Central memory CD8-positive, alpha-beta T cell (primary cell): ENCODE measurements at regions not wholly inside any gene's neighbourhood (a gene's known extent, or its start where the extent isn't known, plus 50 kb on each side); places are given as distances from the start of the nearest gene placed in this dataset.

Experiments used
- ATAC-seq: fragments of 150-1000 bp; cut with Tn5 transposase; replicated peaks from 2 replicates; pipeline ENCODE4 v1.10.0; 2022; ENCODE audit warnings: mild to moderate bottlenecking, moderate FRiP score, moderate number of reproducible peaks; ENCODE audit not compliant: poor library complexity, severe bottlenecking; ENCODE audit errors: extremely low read depth
- DNase-seq, 2 donors: peaks; one replicate each; pipeline ENCODE4 v3.0.0; 2021; ENCODE audit warnings: low spot score in 2 of 2
- H3K27ac Mint-ChIP-seq: one replicate; pipeline ENCODE4 v1.8.0; 2022; ENCODE audit warnings: low read depth, mild to moderate bottlenecking, moderate library complexity, mixed read lengths
- H3K27me3 Mint-ChIP-seq: one replicate; pipeline ENCODE4 v1.8.0; 2022; ENCODE audit warnings: mixed read lengths
- H3K36me3 Mint-ChIP-seq: one replicate; pipeline ENCODE4 v1.8.0; 2022; ENCODE audit warnings: mild to moderate bottlenecking, moderate library complexity, mixed read lengths; ENCODE audit not compliant: insufficient read depth
- H3K4me1 Mint-ChIP-seq: one replicate; pipeline ENCODE4 v1.8.0; 2022; ENCODE audit warnings: mixed read lengths
- H3K4me3 Mint-ChIP-seq: one replicate; pipeline ENCODE4 v1.8.0; 2022; ENCODE audit warnings: mild to moderate bottlenecking, moderate library complexity, mixed read lengths
- H3K9me3 Mint-ChIP-seq: one replicate; pipeline ENCODE4 v1.8.0; 2022; ENCODE audit warnings: mixed read lengths

DNA sequence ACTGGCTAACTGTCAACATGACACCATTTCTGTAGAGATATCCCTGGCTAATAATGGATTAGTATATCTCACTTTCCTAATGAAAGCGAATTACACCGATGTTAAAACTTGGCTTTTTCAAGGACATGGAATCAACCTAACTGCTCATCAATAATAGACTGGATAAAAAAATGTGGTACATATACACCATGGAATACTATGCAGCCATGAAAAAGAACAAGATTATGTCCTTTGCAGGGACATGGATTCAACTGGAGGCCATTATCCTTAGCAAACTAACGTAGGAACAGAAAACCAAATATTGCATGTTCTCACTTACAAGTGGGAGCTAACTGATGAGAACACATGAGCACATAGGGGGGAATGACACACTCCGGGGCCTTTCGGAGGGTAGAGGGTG is 62.6 kb downstream of the ZIC1 start:
- DNase-seq (no peak), ATAC-seq (no peak)
- H3K27ac Mint-ChIP-seq = no peak overlapping the region
- no peaks in the 10 kb centered on the region for H3K36me3 Mint-ChIP-seq
- H3K4me3 Mint-ChIP-seq = no peak overlapping the region
- no peaks in the 10 kb centered on the region for H3K9me3 Mint-ChIP-seq
- H3K4me1 Mint-ChIP-seq = no peaks in the 10 kb centered on the region
- H3K27me3 Mint-ChIP-seq = no peaks in the 10 kb centered on the region

DNA sequence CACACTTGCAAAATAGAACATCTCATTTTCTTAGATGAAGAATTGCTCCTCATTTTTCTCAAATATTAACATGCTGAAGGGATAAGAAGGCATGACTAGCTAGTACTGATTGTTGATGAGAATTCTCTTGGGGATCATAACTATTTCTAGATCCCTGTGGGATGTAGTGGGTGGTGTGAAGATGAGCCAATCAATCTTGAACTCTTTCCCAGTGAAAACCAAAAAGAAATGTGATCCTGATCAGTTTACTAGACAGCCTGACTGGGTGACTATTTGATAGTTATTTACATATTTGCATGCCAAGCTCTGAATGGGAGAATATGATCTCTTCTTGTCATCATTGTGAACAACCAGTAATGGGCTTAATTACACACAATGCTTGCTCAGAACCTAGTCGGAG is 63.7 kb downstream of the ZIC1 start:
- Mint-ChIP-seq H3K27me3 (no peaks in the 10 kb centered on the region), H3K9me3 (no peaks in the 10 kb centered on the region), H3K4me1 (no peaks in the 10 kb centered on the region), H3K4me3 (no peak overlapping the region), H3K36me3 (no peaks in the 10 kb centered on the region), H3K27ac (no peak overlapping the region)
- no peak for ATAC-seq
- no peak for DNase-seq

DNA sequence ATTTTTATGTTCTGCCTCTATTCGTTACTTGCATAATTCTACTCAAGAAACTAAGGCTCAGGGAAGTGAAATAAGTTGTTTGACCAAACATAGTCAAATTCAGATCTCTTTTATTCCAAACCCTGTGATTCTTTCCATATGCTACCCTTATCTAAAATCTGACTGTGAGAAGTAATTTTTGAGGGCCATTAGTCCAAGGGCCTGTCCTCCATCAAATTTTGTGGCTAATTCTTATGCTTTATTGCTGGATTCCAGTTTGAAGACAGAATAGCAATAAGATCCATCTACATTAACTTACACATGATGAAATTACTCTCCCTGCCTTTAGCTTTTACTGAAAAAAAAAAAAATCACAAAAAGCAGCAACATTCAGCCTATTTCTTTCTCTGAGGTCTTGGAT is 74.0 kb downstream of the ZIC1 start:
- Mint-ChIP-seq H3K4me3 (no peak overlapping the region), H3K27ac (no peak overlapping the region), H3K27me3 (no peaks in the 10 kb centered on the region), H3K36me3 (no peaks in the 10 kb centered on the region), H3K9me3 (peaks cover 11% of the 10 kb centered on the region), H3K4me1 (no peaks in the 10 kb centered on the region)
- DNase-seq (no peak), ATAC-seq (no peak)

GRCh38 chr3:147483578-147483977 is 74.4 kb downstream of the ZIC1 start:
- Mint-ChIP-seq H3K4me1 (no peaks in the 10 kb centered on the region), H3K4me3 (no peak overlapping the region), H3K36me3 (no peaks in the 10 kb centered on the region), H3K27me3 (no peaks in the 10 kb centered on the region), H3K27ac (no peak overlapping the region), H3K9me3 (peaks cover 11% of the 10 kb centered on the region)
- DNase-seq (no peak), ATAC-seq (no peak)

DNA sequence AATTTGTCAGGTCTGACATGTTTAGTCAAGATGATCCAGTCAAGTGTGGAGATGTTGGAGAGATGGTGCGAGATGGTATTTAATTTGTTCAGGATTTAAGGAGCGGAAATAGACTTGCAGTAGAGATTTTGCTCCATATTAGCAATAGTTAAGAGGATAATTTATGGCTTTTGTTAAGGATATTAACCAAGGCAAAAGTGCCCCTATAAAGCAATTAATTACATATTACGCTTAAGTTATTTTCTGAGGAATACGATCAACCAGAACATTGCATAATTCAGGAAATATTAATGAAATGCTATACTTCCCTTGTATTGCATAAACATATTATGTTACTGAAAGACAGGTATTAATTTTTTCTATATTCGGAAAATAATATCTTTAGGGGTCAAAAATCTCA is 83.9 kb downstream of the ZIC1 start:
- Mint-ChIP-seq H3K9me3 (peaks cover 9% of the 10 kb centered on the region), H3K36me3 (no peaks in the 10 kb centered on the region), H3K4me3 (no peak overlapping the region), H3K4me1 (no peaks in the 10 kb centered on the region), H3K27me3 (no peaks in the 10 kb centered on the region), H3K27ac (no peak overlapping the region)
- DNase-seq (no peak), ATAC-seq (no peak)

- no peak overlapping the region for H3K27ac Mint-ChIP-seq
- no peaks in the 10 kb centered on the region for H3K36me3 Mint-ChIP-seq
- no peak overlapping the region for H3K4me3 Mint-ChIP-seq
- no peak for ATAC-seq
- no peaks in the 10 kb centered on the region for H3K4me1 Mint-ChIP-seq
- DNase-seq = no peak
- no peaks in the 10 kb centered on the region for H3K27me3 Mint-ChIP-seq
- H3K9me3 Mint-ChIP-seq = peaks cover 9% of the 10 kb centered on the region
Measured at GRCh38 chr3:147493666-147494065, 84.5 kb downstream of the ZIC1 start.

DNA sequence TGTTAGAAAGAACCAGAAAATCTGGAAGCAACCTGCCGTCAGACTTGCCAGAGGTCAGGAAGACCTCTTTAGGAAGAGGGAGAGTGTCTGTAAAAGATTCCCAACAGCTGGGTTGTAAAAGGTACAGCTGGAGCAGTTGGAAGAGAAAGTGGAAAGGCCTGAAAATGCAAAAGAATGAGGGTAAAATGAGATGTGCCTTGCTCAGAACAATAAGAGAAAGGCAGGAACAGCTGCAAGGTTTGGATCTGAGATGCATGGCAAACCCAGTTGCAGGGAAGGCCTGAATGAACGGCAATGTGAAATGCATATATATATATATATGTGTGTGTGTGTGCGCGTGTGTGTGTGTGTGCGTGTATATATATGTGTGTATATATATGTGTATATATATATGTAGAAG is 88.1 kb downstream of the ZIC1 start:
- H3K9me3 Mint-ChIP-seq = peaks cover 10% of the 10 kb centered on the region
- no peak overlapping the region for H3K27ac Mint-ChIP-seq
- DNase-seq (no peak), ATAC-seq (no peak)
- no peaks in the 10 kb centered on the region for H3K4me1 Mint-ChIP-seq
- no peaks in the 10 kb centered on the region for H3K36me3 Mint-ChIP-seq
- no peaks in the 10 kb centered on the region for H3K27me3 Mint-ChIP-seq
- no peak overlapping the region for H3K4me3 Mint-ChIP-seq

- DNase-seq (no peak), ATAC-seq (no peak)
- Mint-ChIP-seq H3K27ac (no peak overlapping the region), H3K9me3 (no peaks in the 10 kb centered on the region), H3K4me1 (no peaks in the 10 kb centered on the region), H3K36me3 (no peaks in the 10 kb centered on the region), H3K4me3 (no peak overlapping the region), H3K27me3 (no peaks in the 10 kb centered on the region)
Measured at GRCh38 chr3:147507638-147508286, 98.6 kb downstream of the ZIC1 start.

GRCh38 chr3:147509448-147509847 is 100.3 kb downstream of the ZIC1 start:
- Mint-ChIP-seq H3K4me3 (no peak overlapping the region), H3K9me3 (no peaks in the 10 kb centered on the region), H3K36me3 (no peaks in the 10 kb centered on the region), H3K4me1 (no peaks in the 10 kb centered on the region), H3K27me3 (no peaks in the 10 kb centered on the region), H3K27ac (no peak overlapping the region)
- DNase-seq = no peak
- no peak for ATAC-seq

GRCh38 chr3:147513785-147514184 is 104.6 kb downstream of the ZIC1 start:
- peaks cover 6% of the 10 kb centered on the region for H3K9me3 Mint-ChIP-seq
- H3K27ac Mint-ChIP-seq = no peak overlapping the region
- H3K4me3 Mint-ChIP-seq = no peak overlapping the region
- H3K36me3 Mint-ChIP-seq = no peaks in the 10 kb centered on the region
- H3K27me3 Mint-ChIP-seq = no peaks in the 10 kb centered on the region
- ATAC-seq (no peak), DNase-seq (no peak)
- no peaks in the 10 kb centered on the region for H3K4me1 Mint-ChIP-seq

- no peak overlapping the region for H3K27ac Mint-ChIP-seq
- H3K9me3 Mint-ChIP-seq = peaks cover 6% of the 10 kb centered on the region
- H3K36me3 Mint-ChIP-seq = no peaks in the 10 kb centered on the region
- no peak for ATAC-seq
- no peak overlapping the region for H3K4me3 Mint-ChIP-seq
- no peaks in the 10 kb centered on the region for H3K27me3 Mint-ChIP-seq
- no peak for DNase-seq
- no peaks in the 10 kb centered on the region for H3K4me1 Mint-ChIP-seq
Measured at GRCh38 chr3:147514366-147515160, 105.4 kb downstream of the ZIC1 start.

DNA sequence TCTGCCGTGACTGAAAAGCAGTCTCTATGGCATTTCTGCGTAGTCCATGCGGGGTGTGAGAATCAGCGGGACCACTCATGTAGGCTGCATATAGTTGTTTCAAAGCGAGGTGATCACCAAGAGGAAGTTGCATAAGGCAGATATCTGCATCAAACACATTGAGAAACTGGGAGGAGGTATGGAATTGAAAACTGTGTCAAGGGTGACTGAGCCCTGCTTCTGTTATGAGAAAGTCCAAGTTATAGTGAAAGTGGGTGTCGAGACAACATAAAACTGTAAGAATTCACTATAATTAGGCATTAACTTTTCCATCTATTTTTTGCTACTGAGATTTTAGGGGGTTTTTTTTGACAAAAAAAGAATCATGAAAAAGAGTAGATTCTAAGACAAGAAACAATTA is 109.3 kb downstream of the ZIC1 start:
- DNase-seq (no peak), ATAC-seq (no peak)
- Mint-ChIP-seq H3K36me3 (no peaks in the 10 kb centered on the region), H3K27me3 (no peaks in the 10 kb centered on the region), H3K27ac (no peak overlapping the region), H3K4me3 (no peak overlapping the region), H3K4me1 (no peaks in the 10 kb centered on the region), H3K9me3 (peaks cover 15% of the 10 kb centered on the region)

DNA sequence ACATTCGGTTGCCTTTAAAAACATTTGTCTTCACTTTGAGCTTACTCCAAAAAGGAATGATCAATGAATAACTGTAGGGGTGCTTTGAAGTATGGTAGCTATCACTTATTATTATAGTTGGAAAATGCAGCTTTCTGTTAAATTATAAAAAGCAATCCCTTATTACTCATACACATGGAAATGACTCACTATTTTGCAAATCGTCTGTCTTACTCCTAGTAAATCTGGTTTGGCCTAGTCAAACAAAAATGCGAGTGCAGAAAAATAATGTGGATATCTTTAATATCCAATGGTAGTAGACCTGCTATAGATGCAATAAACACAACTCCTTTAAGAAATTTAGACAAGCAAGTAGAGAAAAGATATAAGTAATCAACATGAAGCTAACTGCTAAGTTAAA is 112.5 kb downstream of the ZIC1 start:
- no peak for ATAC-seq
- no peak for DNase-seq
- Mint-ChIP-seq H3K27me3 (no peaks in the 10 kb centered on the region), H3K36me3 (no peaks in the 10 kb centered on the region), H3K4me3 (no peak overlapping the region), H3K27ac (no peak overlapping the region), H3K4me1 (no peaks in the 10 kb centered on the region), H3K9me3 (peaks cover 17% of the 10 kb centered on the region)
